HG02678 (cell line): ENCODE measurements at regions not wholly inside any gene's neighbourhood (a gene's known extent, or its start where the extent isn't known, plus 50 kb on each side); places are given as distances from the start of the nearest gene placed in this dataset.

Experiments used
- ATAC-seq: cut with Tn5 transposase; IDR thresholded peaks from one replicate; pipeline ENCODE4 v1.9.1; 2021; ENCODE audit warnings: mild to moderate bottlenecking, moderate library complexity; ENCODE audit not compliant: unreplicated experiment

DNA sequence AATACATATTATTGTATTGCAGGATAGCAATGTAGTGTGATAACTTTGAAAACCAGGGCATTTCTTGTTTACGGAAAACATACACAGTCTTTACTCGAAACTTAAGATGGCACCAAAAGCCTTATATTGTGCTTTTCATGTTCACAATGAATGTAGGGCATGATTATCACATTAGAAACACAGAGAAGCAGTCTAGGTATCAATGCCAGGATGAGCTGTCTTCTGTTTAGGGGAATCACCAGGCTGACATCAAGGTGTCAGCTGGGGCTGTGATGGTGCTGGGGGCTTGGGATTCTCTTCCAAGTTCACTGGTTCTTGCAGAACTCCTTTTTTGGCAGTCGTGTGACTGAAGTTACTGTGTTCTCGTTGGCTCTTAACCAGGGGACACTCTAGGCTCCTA, 1067.3 kb downstream of the FLRT2 start:
- no peak for ATAC-seq

DNA sequence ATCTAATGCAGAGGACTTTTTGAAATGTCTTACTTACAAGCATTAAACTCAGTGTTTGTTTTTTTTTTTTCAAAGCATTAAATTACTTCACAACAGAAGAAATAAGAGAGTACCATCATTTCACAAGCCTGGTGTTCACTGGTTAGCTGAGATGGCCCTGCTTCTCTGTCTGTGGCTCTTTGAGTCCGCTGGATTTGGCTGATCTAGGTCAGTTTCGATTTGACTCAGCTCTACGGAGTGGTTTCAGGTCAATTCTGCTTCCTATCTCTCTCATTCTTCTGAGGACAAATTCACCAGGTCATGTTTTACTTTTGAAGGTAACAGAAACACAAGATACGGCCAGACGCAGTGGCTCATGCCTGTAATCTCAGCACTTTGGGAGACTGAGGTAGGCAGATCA, 1066.1 kb downstream of the FLRT2 start:
- no peak for ATAC-seq

- ATAC-seq: no peak
Observed at GRCh38 chr14:86575141-86575540, 1045.2 kb downstream of the FLRT2 start.

DNA sequence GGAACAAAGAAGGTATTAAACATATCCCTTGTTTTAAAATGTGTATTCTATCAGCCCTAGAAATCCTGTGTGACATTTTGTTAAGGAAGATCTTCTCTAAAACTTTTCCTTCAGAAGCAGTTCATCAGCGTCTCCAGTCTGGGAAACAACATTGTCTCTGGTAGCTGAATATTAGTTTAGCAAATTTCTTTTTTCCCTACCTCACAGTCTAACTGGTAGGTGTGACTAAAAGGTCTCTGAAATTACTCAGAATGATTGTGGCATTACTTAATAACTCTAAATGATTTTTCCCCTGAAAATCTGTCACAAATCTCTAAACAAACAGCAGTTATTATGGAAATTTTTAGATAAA, 1044.8 kb downstream of the FLRT2 start:
- ATAC-seq: no peak

DNA sequence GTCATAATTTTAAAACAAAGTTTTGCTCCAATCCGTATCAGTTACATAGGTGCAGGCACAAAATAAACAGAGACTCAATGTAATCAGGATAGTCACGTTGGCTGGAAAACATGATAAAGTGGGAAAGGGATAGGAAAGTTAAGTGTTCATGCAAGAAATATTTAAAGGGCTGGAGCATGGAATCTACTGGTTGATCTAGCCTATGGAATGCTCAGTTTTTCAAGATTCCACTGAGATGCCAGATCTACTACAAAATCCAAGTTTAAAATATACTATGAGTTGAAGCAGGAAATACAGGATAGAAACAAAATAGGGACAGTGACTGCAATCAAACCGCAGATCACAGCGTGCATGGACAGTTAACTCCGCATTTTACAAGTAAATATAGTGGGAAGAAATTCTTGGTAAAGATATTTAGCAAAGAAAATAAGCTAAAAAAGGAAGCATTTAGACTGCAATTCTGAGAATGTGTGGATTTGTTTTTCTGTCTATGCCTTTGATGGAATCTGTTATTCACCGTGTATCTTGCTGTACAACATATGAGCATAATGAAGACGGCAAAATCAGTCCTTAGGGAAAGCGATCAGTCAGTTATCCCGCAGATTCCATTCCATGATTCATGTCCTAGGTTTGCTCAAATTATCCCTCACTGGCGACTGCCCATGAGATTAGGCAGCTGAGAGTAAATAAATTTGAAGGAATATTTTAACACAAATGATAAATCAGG, 1044.3 kb downstream of the FLRT2 start:
- no peak for ATAC-seq

- ATAC-seq: no peak
Observed at GRCh38 chr14:86570371-86570770, 1040.4 kb downstream of the FLRT2 start.

DNA sequence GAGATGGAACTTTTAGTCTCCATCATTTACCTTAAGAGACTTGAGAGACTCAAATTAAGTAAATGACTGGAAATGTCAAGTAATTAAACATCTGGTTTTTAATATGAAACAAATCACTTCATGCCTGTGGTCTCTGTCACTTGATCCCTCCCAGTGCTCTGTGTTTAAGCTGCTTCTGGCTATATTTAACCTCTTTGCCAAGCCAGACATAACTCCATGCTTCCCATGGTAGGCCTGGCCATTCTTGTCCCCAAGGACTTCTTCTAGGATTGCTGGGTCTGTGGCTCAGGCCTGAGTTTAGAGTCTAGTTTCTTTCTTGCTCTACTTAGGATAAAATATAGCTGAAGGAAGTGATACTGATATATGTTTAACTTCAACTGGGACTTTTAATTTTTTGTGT, 1013.6 kb downstream of the FLRT2 start:
- ATAC-seq: no peak

DNA sequence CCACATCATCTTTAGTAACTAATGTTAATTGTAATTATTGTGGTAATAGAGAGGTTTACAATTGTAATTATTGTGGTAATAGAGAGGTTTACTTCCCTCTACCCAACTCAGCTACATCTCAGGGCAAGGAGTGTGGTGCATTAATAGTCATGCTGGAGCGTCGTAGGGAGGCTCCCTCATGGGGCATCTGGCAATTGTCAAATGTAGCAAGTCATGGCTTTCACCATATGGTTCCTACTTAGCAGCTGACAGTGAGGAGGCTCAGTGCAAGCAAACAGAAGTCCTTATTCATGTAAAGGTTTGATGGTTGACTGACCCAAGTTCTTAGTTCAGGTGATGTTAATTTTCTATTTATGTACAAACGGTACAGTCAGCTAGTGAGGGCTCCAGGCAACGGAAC, 1012.0 kb downstream of the FLRT2 start:
- no peak for ATAC-seq

GRCh38 chr14:86540636-86541247, 1010.8 kb downstream of the FLRT2 start:
- no peak for ATAC-seq

- ATAC-seq: no peak
Observed at GRCh38 chr14:86539361-86540070, 1009.6 kb downstream of the FLRT2 start.

- ATAC-seq: no peak
Observed at GRCh38 chr14:86533834-86534233, 1003.9 kb downstream of the FLRT2 start.

DNA sequence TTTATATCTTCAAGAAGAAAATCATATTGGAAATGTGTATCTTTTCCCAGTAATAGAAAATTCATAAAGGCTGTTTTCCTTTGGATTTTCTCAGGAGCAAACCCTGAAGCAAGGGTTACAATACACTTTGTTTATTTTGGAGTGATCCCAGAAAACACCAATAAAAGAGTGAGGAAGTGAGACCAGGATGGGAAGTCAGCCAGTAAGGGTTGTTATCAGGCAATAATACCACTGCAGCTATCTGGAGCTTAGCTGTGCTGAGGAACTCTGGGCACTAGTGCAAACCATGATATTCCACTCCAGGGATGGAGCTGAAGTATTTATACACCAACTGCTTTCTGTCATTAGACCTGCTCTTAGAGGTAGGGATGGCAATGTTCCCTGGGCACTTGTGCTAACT, 1002.3 kb downstream of the FLRT2 start:
- no peak for ATAC-seq

DNA sequence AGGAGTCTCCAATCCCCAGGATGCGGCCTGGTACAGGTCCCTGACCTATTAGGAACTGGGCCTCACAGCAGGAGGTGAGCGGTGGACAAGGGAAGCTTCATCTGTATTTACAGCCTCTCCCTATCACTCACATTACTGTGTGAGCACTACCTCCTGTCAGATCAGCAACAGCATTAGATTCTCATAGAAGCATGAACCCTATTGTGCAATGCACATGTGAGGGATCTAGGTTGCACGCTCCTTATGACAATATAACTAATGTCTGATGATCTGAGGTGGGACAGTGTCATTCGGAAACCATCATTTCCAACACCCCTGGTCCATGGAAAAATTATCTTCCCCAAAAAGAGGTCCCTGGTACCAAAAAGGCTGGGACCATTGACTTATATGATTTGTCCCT, 1000.5 kb downstream of the FLRT2 start:
- ATAC-seq: no peak

GRCh38 chr14:86527312-86527711, 997.4 kb downstream of the FLRT2 start:
- no peak for ATAC-seq

GRCh38 chr14:86525673-86526072, 995.7 kb downstream of the FLRT2 start:
- no peak for ATAC-seq

DNA sequence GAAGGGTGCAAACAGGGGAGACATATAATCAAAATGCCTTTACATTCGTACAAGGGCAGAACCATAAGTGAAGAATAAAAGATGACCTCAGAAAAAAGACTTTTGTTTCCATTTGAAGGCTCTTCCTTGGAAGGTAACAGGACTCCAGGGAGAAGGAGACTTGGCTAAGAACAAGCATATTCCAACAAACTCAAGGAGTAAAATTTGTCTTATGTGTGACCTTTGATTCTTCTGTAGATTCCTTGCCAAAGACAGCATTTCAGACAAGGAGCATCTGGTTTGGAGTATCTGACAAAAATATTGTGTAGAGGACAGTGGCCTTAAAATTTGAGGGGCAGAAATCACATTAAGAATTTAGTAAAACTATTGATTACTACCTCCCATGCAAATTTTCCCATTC, 991.9 kb downstream of the FLRT2 start:
- ATAC-seq: no peak

DNA sequence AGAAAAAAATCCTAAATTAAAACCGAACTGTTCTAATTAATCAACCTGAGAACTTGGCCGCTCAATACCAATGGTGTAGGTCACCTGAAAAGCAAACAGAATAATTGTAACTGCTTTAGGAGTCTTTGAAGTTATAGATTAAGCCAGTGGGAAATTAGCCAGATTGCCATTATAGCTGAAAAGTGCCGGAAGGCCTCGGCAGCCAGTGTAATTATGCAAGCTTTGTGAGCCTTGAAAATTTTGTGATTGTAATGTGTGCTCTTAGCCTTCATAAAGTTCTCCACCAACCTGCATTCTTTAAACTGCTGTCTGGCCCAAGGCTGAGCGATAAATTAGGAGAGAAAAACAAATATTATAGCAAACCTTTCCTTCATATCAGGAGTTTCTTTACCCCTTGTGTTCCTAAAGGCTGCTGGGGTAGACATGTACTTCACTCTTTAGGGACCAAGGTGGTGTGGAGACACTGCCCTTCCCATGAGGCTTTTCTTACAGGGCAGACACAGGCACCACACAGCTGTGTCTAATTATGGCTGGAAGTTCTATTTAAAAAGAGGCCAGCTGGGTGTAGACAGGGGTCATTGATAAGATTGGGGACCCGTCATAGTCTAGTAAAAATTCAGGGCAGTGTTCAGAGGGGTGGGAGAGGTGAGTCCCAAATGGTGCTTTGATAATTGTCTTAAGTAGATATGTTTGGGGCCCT, 991.2 kb downstream of the FLRT2 start:
- ATAC-seq: no peak

DNA sequence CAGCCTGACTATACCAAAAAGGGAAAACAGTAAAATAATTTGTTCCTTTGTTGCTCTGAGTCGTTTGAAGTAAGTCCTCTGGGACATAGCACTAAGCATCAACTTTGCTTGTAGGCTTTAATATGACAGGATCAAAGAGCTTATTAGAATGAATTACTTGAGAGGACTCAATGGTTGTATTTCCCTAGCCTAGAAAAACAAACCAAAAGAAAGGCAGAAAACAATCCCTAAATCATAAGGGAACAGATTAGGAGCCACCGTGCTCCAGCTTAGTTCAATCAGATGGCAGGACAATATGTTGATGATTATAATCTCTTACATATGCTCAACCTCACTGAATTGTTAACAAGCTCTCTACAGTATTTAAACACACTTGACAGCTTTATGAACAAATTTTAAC, 988.4 kb downstream of the FLRT2 start:
- ATAC-seq: no peak

DNA sequence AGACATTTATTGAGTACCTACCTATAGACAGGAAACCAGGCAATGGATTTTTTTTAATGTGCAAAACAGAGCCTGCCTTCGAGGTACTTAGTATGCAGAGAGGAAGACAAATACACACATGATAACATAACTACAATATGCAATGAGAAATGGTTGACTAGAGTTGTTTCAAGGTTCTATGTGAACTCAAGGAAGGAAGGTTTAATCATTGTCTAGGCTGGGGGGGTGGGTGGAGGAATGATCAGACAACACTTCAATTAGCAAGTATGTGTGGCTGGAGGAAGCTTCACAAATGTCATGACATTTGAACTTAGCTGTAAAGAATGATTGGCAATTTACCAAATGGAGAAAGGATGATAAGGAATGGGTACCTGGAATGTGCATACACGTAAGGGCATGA, 985.3 kb downstream of the FLRT2 start:
- no peak for ATAC-seq

GRCh38 chr14:86513564-86513963, 983.6 kb downstream of the FLRT2 start:
- ATAC-seq: no peak

- no peak for ATAC-seq
Observed at GRCh38 chr14:86513056-86513455, 983.1 kb downstream of the FLRT2 start.

DNA sequence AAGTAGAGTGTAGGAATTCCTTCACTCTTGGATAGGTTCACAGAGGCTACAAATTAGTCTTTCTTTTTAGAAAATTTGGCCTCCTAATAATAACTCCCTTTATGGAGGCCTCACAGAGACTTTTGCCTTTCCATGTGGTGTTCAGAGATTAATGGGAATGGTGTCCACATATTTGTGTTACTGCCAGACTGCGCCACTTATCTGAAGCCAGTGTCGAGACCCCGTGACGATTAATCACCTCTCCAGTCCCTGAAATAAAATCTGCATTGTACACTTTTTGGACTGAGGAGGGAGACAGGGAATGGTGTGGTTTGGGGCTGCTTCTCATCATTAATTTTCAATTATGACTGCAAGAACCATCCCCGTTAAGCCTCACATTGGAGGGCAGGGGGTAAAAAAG, 980.5 kb downstream of the FLRT2 start:
- no peak for ATAC-seq
